ENCODE measurements at regions not wholly inside any gene's neighbourhood (a gene's known extent, or its start where the extent isn't known, plus 50 kb on each side); places are given as distances from the start of the nearest gene placed in this dataset.

- in situ Hi-C loops (cut with MboI), result no loop called here
- no peak for ATAC-seq
- Histone ChIP-seq H3K9ac (ENCODE audit: control insufficient read depth, insufficient read depth, low read length) (no peak overlapping the region), H3K79me2 (ENCODE audit: control insufficient read depth, insufficient read depth, low read length) (no peaks in the 10 kb centered on the region), H2AFZ (ENCODE audit: control insufficient read depth, low read depth, low read length) (no peak overlapping the region), H3K4me2 (ENCODE audit: control insufficient read depth, insufficient read depth) (no peak overlapping the region), H3K36me3 (ENCODE audit: control insufficient read depth in 2 of 2, insufficient read depth in 2 of 2, low read length in 1 of 2) (no peaks in the 10 kb centered on the region), H3K4me3 (no peak overlapping the region), H3K4me1 (ENCODE audit: control insufficient read depth, insufficient read depth, low read length) (no peaks in the 10 kb centered on the region), H3K27ac (ENCODE audit: control insufficient read depth, insufficient read depth) (no peak overlapping the region), H3K9me3 (replicated peaks; ENCODE audit: control insufficient read depth, insufficient read depth, low read length) (no peaks in the 10 kb centered on the region), H4K20me1 (ENCODE audit: control insufficient read depth, insufficient read depth) (no peaks in the 10 kb centered on the region), H3K27me3 (replicated peaks in 1 of 2; ENCODE audit: control insufficient read depth in 2 of 2, insufficient read depth in 2 of 2, low read length in 1 of 2) (peaks cover 1 to 2% of the 10 kb centered on the region in 2 experiments; a peak in 1 of 4 replicates)
- TF ChIP-seq EED (IDR thresholded peaks at IDR 0.05; ENCODE audit: low read depth) (no peak), REST (IDR thresholded peaks at IDR 0.05; ENCODE audit: low read depth, low read length) (no peak), MEF2B (IDR thresholded peaks at IDR 0.05; ENCODE audit: partially characterized antibody, poor library complexity, severe bottlenecking) (no peak), MLLT1 (IDR thresholded peaks at IDR 0.05) (no peak), DPF2 (IDR thresholded peaks at IDR 0.05) (no peak), CTCF (IDR thresholded peaks at IDR 0.05 in 2 of 3, conservative IDR thresholded peaks at IDR 0.05 in 1 of 3; ENCODE audit: control insufficient read depth in 2 of 3, extremely low read depth in 1 of 3, insufficient read depth in 1 of 3, low read depth in 3 of 3, low read length in 3 of 3) (no peak), BCL11A (IDR thresholded peaks at IDR 0.05; ENCODE audit: low read depth, low read length) (no peak)
- BruUV-seq (replicated peaks), result no TSS peak
- no peak for DNase-seq (ENCODE audit: low read depth, low spot score)
- intact Hi-C loops (cut with micrococcal nuclease; ENCODE audit: unreplicated experiment), result no loop called here
- RAD21 ChIA-PET (ENCODE audit: unreplicated experiment), result no interaction called here
- CTCF ChIA-PET, result no interaction called here
- FAIRE-seq, result no peak
- POLR2A ChIA-PET, result interaction anchor here (0.7 kb wide), 1 partner anchor 17 kb away, joined by 5 read pairs; no protein-coding TSS in a partner anchor
- SMC1A ChIA-PET (ENCODE audit: uncharacterized antibody, unreplicated experiment), result no interaction called here
- WGBS (ENCODE audit: insufficient coverage, insufficient replicate concordance, low lambda C conversion rate, missing lambda C conversion rate), result 45% methylated on average over 2 of the region's 2 CpGs
Observed at GRCh38 chr2:168300460-168300859, 53.1 kb upstream of the STK39 start.
